IMR-90 (cell line): ENCODE measurements at regions not wholly inside any gene's neighbourhood (a gene's known extent, or its start where the extent isn't known, plus 50 kb on each side); places are given as distances from the start of the nearest gene placed in this dataset.

Source experiments
- ATAC-seq: fragments of 200-7000 bp; cut with Tn5 transposase; 2 replicates; pipeline ENCODE4 v1.9.1; 2020; ENCODE audit warnings: low read depth, mild to moderate bottlenecking, moderate library complexity
- BruUV-seq: library from RNA; stranded (reverse); fragments of 400-500 nt; replicated peaks from 2 replicates; lab custom pipeline; 2021; lab: Mats Ljungman, UMichigan
- CTCF ChIA-PET: fragments of 300-600 bp; formaldehyde crosslinking; extraction: SDS; loops from one replicate; lab custom pipeline; 2021; ENCODE audit warnings: antibody characterized with exemption; lab: Yijun Ruan, JAX
- POLR2A ChIA-PET: fragments of 300-600 bp; sonication (Branson Sonifier 250); formaldehyde crosslinking; loops from one replicate; lab custom pipeline; 2022; ENCODE audit warnings: antibody characterized with exemption; ENCODE audit not compliant: unreplicated experiment; lab: Charles Lee
- DNase-seq: peaks from one replicate; pipeline ENCODE4 v3.0.0; 2013
- H2AFZ ChIP-seq: replicated peaks from 2 replicates; pipeline ENCODE3; 2013; ENCODE audit warnings: low read length, mild to moderate bottlenecking; ENCODE audit not compliant: poor library complexity
- H2AK5ac ChIP-seq: 2 replicates; pipeline ENCODE4 v1.6.1; 2013; ENCODE audit warnings: low read depth, low read length, inconsistent platforms
- H2AK9ac ChIP-seq: replicated peaks from 2 replicates; pipeline ENCODE3; 2013; ENCODE audit warnings: mild to moderate bottlenecking, low read depth, low read length, moderate library complexity; ENCODE audit not compliant: poor library complexity
- H2BK120ac ChIP-seq: 2 replicates; pipeline ENCODE4 v1.6.1; 2013; ENCODE audit warnings: low read depth, low read length, inconsistent platforms
- H2BK15ac ChIP-seq: 3 replicates; pipeline ENCODE4 v1.6.1; 2013; ENCODE audit warnings: low read depth, low read length, inconsistent platforms
- H2BK20ac ChIP-seq: 2 replicates; pipeline ENCODE4 v1.6.1; 2013; ENCODE audit warnings: low read depth, mild to moderate bottlenecking, inconsistent platforms, low read length, moderate library complexity
- H2BK5ac ChIP-seq: 2 replicates; pipeline ENCODE4 v1.6.1; 2013; ENCODE audit warnings: mild to moderate bottlenecking, low read depth, low read length, inconsistent platforms; ENCODE audit not compliant: poor library complexity, severe bottlenecking
- H3K14ac ChIP-seq: replicated peaks from 2 replicates; pipeline ENCODE4 v1.6.1; 2013; ENCODE audit warnings: low read depth, low read length, inconsistent platforms
- H3K18ac ChIP-seq: 2 replicates; pipeline ENCODE4 v1.6.1; 2013; ENCODE audit warnings: low read depth, low read length, control low read depth
- H3K23ac ChIP-seq: 2 replicates; pipeline ENCODE4 v1.6.1; 2013; ENCODE audit warnings: low read depth, low read length, inconsistent platforms
- H3K27ac ChIP-seq: 2 replicates; pipeline ENCODE4 v1.5.1; 2013; ENCODE audit warnings: mild to moderate bottlenecking, control low read depth, low read length; ENCODE audit not compliant: insufficient read depth
- H3K27me3 ChIP-seq: 2 replicates; pipeline ENCODE4 v1.6.1; 2013; ENCODE audit warnings: low read length; ENCODE audit not compliant: control insufficient read depth, insufficient read depth
- H3K36me3 ChIP-seq: 2 replicates; pipeline ENCODE4 v1.6.1; 2013; ENCODE audit warnings: low read length, mixed read lengths; ENCODE audit not compliant: control insufficient read depth, insufficient read depth
- H3K4ac ChIP-seq: 2 replicates; pipeline ENCODE4 v1.6.1; 2013; ENCODE audit warnings: low read depth, low read length, inconsistent platforms
- H3K4me1 ChIP-seq: 2 replicates; pipeline ENCODE4 v1.6.1; 2013; ENCODE audit warnings: low read length, mixed read lengths; ENCODE audit not compliant: control insufficient read depth, insufficient read depth
- H3K4me2 ChIP-seq: 2 replicates; pipeline ENCODE4 v1.6.1; 2013; ENCODE audit warnings: low read depth, mild to moderate bottlenecking, control low read depth, low read length, moderate library complexity
- H3K4me3 ChIP-seq: 2 replicates; pipeline ENCODE4 v1.5.1; 2013; ENCODE audit warnings: low read depth, mild to moderate bottlenecking, control low read depth, low read length, moderate library complexity; ENCODE audit not compliant: insufficient read depth
- H3K56ac ChIP-seq: 2 replicates; pipeline ENCODE4 v1.6.1; 2013; ENCODE audit warnings: low read length, inconsistent platforms; ENCODE audit not compliant: insufficient read depth; ENCODE audit errors: extremely low read depth
- H3K79me1 ChIP-seq, 2 experiments: 2 replicates each; pipeline ENCODE4 v1.6.1; 2013; ENCODE audit warnings: low read length in 2 of 2, inconsistent platforms in 1 of 2, low read depth in 1 of 2
- H3K9ac ChIP-seq: 2 replicates; pipeline ENCODE4 v1.6.1; 2013; ENCODE audit warnings: low read depth, low read length, control low read depth
- H3K9me1 ChIP-seq: 2 replicates; pipeline ENCODE4 v1.6.1; 2013; ENCODE audit warnings: low read length, inconsistent platforms; ENCODE audit not compliant: insufficient read depth
- H3K9me3 ChIP-seq: 2 replicates; pipeline ENCODE4 v1.6.1; 2013; ENCODE audit warnings: low read length; ENCODE audit not compliant: control insufficient read depth, insufficient read depth
- H4K20me1 ChIP-seq: 2 replicates; pipeline ENCODE4 v1.6.1; 2013; ENCODE audit warnings: low read length, inconsistent platforms; ENCODE audit not compliant: insufficient read depth
- H4K5ac ChIP-seq: 2 replicates; pipeline ENCODE4 v1.6.1; 2013; ENCODE audit warnings: mild to moderate bottlenecking, low read depth, low read length, control low read depth
- H4K8ac ChIP-seq, 2 experiments: 2 replicates each; pipeline ENCODE4 v1.6.1; 2013; ENCODE audit warnings: low read depth in 2 of 2, low read length in 2 of 2, control low read depth in 1 of 2, inconsistent platforms in 1 of 2
- H4K91ac ChIP-seq: 2 replicates; pipeline ENCODE4 v1.6.1; 2013; ENCODE audit warnings: low read depth, low read length, inconsistent platforms; ENCODE audit not compliant: insufficient read depth
- BHLHE40 ChIP-seq: fragments of 150-350 bp; IDR thresholded peaks from 2 replicates; pipeline ENCODE4 v1.6.1; 2016; ENCODE audit warnings: mild to moderate bottlenecking, low read depth, low read length
- MAZ ChIP-seq: IDR thresholded peaks from 2 replicates; pipeline ENCODE4 v1.6.1; 2012; ENCODE audit warnings: low read depth, mild to moderate bottlenecking, low read length, improper control_type of control experiment, moderate library complexity, borderline replicate concordance
- MXI1 ChIP-seq: IDR thresholded peaks from 2 replicates; pipeline ENCODE4 v1.6.1; 2012; ENCODE audit warnings: low read depth, mild to moderate bottlenecking, low read length, moderate library complexity, borderline replicate concordance
- POLR2A ChIP-seq: IDR thresholded peaks from 2 replicates; pipeline ENCODE4 v1.6.1; 2012; ENCODE audit warnings: mild to moderate bottlenecking, low read depth, low read length
- RAD21 ChIP-seq: IDR thresholded peaks from 2 replicates; pipeline ENCODE4 v1.6.1; 2012; ENCODE audit warnings: low read length, improper control_type of control experiment
- RCOR1 ChIP-seq: IDR thresholded peaks from 2 replicates; pipeline ENCODE4 v1.6.1; 2012; ENCODE audit warnings: mild to moderate bottlenecking, low read length, improper control_type of control experiment; ENCODE audit not compliant: insufficient replicate concordance
- SMC3 ChIP-seq: fragments of 150-350 bp; IDR thresholded peaks from 2 replicates; pipeline ENCODE4 v1.6.1; 2016; ENCODE audit warnings: low read depth, mild to moderate bottlenecking, antibody characterized with exemption, low read length, moderate library complexity
- dilution Hi-C: fragments of 300-500 bp; cut with HindIII; formaldehyde crosslinking; loops from one replicate; pipeline ENCODE4 v1.14.3; 2018; ENCODE audit warnings: low sequenced_read_pairs; ENCODE audit not compliant: unreplicated experiment
- in situ Hi-C: fragments of 300-500 bp; cut with MboI; formaldehyde crosslinking; loops from 3 replicates; pipeline ENCODE4 v1.14.3; 2019; ENCODE audit warnings: low sequenced_read_pairs, inconsistent platforms, mixed read lengths
- intact Hi-C: fragments of 100-400 bp; cut with micrococcal nuclease; formaldehyde crosslinking; loops from 2 replicates; pipeline ENCODE4 v1.10.0; 2022
- TF ChIP-seq, protein P1 (sequence below): fragments of 150-350 bp; IDR thresholded peaks from 2 replicates; pipeline ENCODE4 v1.6.1; 2017; ENCODE audit warnings: mild to moderate bottlenecking, antibody characterized with exemption, low read length, low read depth

DNA sequence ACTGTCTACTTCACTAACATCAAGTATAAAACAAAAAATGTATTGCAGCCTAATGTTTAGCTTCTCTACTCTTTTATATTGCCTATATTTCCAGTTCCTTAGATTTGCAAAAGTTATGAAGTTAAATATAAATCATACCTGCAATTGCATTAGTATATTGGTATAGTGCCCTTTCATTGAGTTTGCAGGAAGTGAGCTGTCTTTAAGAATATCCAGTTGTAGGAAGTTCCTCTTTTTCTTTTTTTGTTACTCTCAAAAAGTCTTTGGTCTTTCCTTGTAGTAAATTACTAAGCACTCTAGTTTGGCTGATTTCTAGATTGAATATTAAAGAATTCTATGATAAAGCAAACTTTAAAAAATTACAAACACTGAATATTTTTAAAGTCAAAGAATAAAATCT is 71.3 kb upstream of the FN1 start:
- H3K4me1 ChIP-seq, result peaks cover 10% of the 10 kb centered on the region
- H2AK5ac ChIP-seq, result no peak overlapping the region
- H4K5ac ChIP-seq, result no peak overlapping the region
- no peaks in the 10 kb centered on the region for H3K9me3 ChIP-seq
- H4K8ac ChIP-seq, result no peak overlapping the region
- H2BK20ac ChIP-seq, result no peak overlapping the region
- H2AFZ ChIP-seq, result no peak overlapping the region
- no peak overlapping the region for H3K18ac ChIP-seq
- ATAC-seq (no peak), DNase-seq (no peak)
- in situ Hi-C loops, result no loop called here
- no peaks in the 10 kb centered on the region for H3K9me1 ChIP-seq
- no peak overlapping the region for H2AK9ac ChIP-seq
- H3K36me3 ChIP-seq, result no peaks in the 10 kb centered on the region
- dilution Hi-C loops, result no loop called here
- no peaks in the 10 kb centered on the region for H4K20me1 ChIP-seq
- H3K4ac ChIP-seq, result no peak overlapping the region
- H3K56ac ChIP-seq, result no peak overlapping the region
- BruUV-seq, result no TSS peak
- intact Hi-C loops, result no loop called here
- ChIA-PET POLR2A (no interaction called here), CTCF (interaction anchor here (1.1 kb wide), 1 partner anchor 13 kb away, joined by 3 read pairs; no protein-coding TSS in a partner anchor)
- H3K4me2 ChIP-seq, result no peak overlapping the region
- H3K4me3 ChIP-seq, result no peak overlapping the region
- H4K91ac ChIP-seq, result no peak overlapping the region
- H3K23ac ChIP-seq, result no peak overlapping the region
- no peak overlapping the region for H2BK5ac ChIP-seq
- H3K9ac ChIP-seq, result no peak overlapping the region
- TF ChIP-seq BHLHE40 (no peak), RCOR1 (no peak), MAZ (no peak), RAD21 (no peak), POLR2A (no peak), SMC3 (no peak), MXI1 (no peak)
- TF ChIP-seq, protein P1, sequence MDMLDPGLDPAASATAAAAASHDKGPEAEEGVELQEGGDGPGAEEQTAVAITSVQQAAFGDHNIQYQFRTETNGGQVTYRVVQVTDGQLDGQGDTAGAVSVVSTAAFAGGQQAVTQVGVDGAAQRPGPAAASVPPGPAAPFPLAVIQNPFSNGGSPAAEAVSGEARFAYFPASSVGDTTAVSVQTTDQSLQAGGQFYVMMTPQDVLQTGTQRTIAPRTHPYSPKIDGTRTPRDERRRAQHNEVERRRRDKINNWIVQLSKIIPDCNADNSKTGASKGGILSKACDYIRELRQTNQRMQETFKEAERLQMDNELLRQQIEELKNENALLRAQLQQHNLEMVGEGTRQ, result no peak
- H3K27me3 ChIP-seq, result no peaks in the 10 kb centered on the region
- H2BK120ac ChIP-seq, result no peak overlapping the region
- H2BK15ac ChIP-seq, result no peak overlapping the region
- H3K14ac ChIP-seq, result no peak overlapping the region
- H3K79me1 ChIP-seq, result no peaks in the 10 kb centered on the region
- H3K27ac ChIP-seq, result no peak overlapping the region
